ENCODE measurements at regions not wholly inside any gene's neighbourhood (a gene's known extent, or its start where the extent isn't known, plus 50 kb on each side); places are given as distances from the start of the nearest gene placed in this dataset.
"Not testable (repeated sequence)": the region's sequence is repeated elsewhere in the genome, so short reads cannot be mapped to it uniquely, and the experiment has no call there.

DNA sequence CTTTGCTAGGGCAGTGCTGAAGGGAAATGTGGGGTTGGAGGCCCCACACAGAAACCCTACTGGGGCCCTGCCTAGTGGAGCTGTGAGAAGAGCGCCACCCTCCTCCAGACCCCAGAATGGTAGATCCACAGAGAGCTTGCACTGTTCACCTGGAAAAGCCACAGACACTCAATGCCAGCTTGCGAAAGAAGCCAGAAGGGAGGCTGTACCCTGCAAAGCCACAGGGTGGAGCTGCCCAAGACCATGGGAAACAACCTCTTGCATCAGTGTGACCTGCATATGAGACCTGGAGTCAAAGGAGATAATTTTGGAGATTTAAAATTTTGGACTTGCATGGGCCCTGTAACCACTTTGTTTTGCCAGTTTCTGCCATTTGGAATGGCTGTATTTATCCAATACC, 615.4 kb upstream of the MIR17HG start:
- Mint-ChIP-seq H3K27me3 (no peaks in the 10 kb centered on the region), H3K36me3 (ENCODE audit: low read depth) (no peaks in the 10 kb centered on the region), H3K4me1 (no peaks in the 10 kb centered on the region), H3K4me3 (no peak overlapping the region), H3K9me3 (peaks cover 19% of the 10 kb centered on the region), H3K27ac (no peak overlapping the region)
- ATAC-seq (replicated peaks), result no peak

DNA sequence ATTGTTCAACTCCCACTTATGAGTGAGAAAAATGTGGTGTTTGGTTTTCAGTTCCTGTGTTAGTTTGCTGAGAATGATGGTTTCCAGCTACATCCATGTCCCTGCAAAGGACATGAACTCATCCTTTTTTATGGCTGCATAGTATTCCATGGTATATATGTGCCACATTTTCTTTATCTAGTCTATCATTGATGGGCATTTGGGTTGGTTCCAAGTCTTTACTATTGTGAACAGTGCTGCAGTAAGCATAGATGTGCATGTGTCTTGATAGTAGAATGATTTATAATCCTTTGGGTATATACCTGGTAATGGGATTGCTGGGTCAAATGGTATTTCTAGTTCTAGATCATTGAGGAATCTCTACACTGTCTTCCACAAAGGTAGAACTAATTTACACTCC, 613.0 kb upstream of the MIR17HG start:
- H3K9me3 Mint-ChIP-seq, result peaks cover 19% of the 10 kb centered on the region
- not testable (repeated sequence) for H3K27ac Mint-ChIP-seq; H3K27me3 Mint-ChIP-seq; ATAC-seq (replicated peaks); H3K36me3 Mint-ChIP-seq (ENCODE audit: low read depth); H3K4me3 Mint-ChIP-seq; H3K4me1 Mint-ChIP-seq

- Mint-ChIP-seq H3K27ac (no peak overlapping the region), H3K27me3 (no peaks in the 10 kb centered on the region), H3K4me3 (no peak overlapping the region), H3K4me1 (no peaks in the 10 kb centered on the region), H3K36me3 (ENCODE audit: low read depth) (no peaks in the 10 kb centered on the region), H3K9me3 (peaks cover 7% of the 10 kb centered on the region)
- ATAC-seq (replicated peaks), result no peak
Measured at GRCh38 chr13:90738881-90739280, 608.6 kb upstream of the MIR17HG start.

DNA sequence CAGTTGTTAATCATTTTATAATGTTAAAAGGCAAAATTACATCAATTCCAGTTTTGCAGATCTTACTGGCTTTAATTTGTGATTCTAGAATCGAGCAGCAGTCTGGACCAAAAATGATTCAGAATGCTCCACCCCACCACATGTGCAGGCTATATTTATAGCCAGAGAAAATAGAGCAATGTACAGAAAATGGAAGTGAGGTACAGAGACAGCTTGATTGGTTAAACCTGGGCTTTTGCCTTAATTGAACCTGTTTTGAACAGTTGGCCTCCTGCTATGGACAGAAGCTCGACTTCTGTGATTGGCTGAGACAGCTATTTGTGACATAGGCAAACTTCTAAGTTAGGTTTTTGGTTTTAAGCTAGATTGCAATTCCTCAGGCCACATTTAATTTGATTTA, 607.4 kb upstream of the MIR17HG start:
- H3K27me3 Mint-ChIP-seq, result no peaks in the 10 kb centered on the region
- no peak overlapping the region for H3K4me3 Mint-ChIP-seq
- no peaks in the 10 kb centered on the region for H3K4me1 Mint-ChIP-seq

DNA sequence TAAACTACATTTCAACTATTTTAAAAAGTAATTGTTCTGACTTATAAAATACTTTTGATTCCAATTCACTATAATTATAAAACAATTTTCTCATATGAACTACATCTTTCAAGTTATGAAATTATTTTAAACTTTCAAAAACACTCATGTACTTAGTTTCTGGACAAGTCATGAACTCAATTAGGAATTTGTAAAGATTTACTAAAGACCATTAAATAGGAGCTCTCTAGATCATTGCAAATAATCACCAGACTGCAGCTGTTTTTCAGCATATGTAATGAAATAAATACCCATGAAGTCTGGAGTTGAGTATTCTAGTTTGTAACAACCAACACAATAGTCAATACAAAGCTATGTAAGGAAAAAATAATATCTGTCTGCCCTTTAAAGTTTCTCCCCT, 605.1 kb upstream of the MIR17HG start:
- H3K9me3 Mint-ChIP-seq, result peaks cover 17% of the 10 kb centered on the region
- no peaks in the 10 kb centered on the region for H3K36me3 Mint-ChIP-seq (ENCODE audit: low read depth)
- no peak for ATAC-seq (replicated peaks)
- no peak overlapping the region for H3K27ac Mint-ChIP-seq
- no peaks in the 10 kb centered on the region for H3K27me3 Mint-ChIP-seq
- no peaks in the 10 kb centered on the region for H3K4me1 Mint-ChIP-seq
- H3K4me3 Mint-ChIP-seq, result no peak overlapping the region

More for the DNA sequence above, 607.4 kb upstream of the MIR17HG start:
- Mint-ChIP-seq H3K9me3 (peaks cover 12% of the 10 kb centered on the region), H3K36me3 (ENCODE audit: low read depth) (no peaks in the 10 kb centered on the region), H3K27ac (no peak overlapping the region)
- no peak for ATAC-seq (replicated peaks)

DNA sequence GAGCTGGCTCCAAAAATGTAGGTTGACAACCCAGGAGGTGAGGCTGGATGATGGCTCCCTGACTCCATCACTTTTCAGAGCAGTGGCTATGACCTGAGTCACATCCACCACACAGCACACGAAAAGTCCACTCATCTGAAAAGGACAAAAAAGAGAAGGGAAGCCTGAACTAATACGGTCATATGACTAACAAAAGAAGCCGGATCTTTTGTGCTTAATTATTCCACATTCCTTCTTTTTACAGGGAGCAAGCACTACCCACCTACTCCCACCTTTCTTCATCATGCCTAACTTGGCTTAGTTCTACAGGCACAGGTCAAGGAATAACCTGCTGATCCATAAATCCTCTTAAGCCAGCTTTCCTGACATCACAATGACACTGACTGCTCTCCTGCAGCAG, 601.3 kb upstream of the MIR17HG start:
- no peak for ATAC-seq (replicated peaks)
- H3K27me3 Mint-ChIP-seq, result no peaks in the 10 kb centered on the region
- H3K27ac Mint-ChIP-seq, result no peak overlapping the region
- no peaks in the 10 kb centered on the region for H3K36me3 Mint-ChIP-seq (ENCODE audit: low read depth)
- no peaks in the 10 kb centered on the region for H3K4me1 Mint-ChIP-seq
- H3K9me3 Mint-ChIP-seq, result peaks cover 26% of the 10 kb centered on the region
- no peak overlapping the region for H3K4me3 Mint-ChIP-seq

- H3K36me3 Mint-ChIP-seq (ENCODE audit: low read depth), result no peaks in the 10 kb centered on the region
- no peak overlapping the region for H3K4me3 Mint-ChIP-seq
- no peaks in the 10 kb centered on the region for H3K4me1 Mint-ChIP-seq
- peaks cover 17% of the 10 kb centered on the region for H3K9me3 Mint-ChIP-seq
- H3K27ac Mint-ChIP-seq, result no peak overlapping the region
- no peaks in the 10 kb centered on the region for H3K27me3 Mint-ChIP-seq
- no peak for ATAC-seq (replicated peaks)
Measured at GRCh38 chr13:90750021-90750420, 597.5 kb upstream of the MIR17HG start.

DNA sequence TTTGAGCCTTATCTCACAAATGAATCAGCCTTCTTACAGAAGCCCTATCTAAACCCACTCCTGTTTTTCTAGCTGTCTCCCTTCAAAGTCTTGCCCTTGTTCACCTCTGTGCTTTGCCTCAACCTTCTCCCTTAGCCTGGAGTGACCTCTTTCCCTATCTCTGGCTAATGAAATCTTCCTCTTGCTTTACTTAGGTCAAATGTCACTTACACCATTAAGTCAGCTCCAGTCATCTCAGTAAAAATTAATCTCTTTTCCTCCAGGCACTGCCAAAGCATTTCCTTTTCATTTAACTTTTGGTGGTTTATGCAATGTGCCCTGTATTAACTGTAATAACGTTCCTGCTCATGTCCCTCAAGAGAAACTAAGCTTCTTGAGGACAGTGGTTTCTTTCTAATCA, 596.5 kb upstream of the MIR17HG start:
- peaks cover 17% of the 10 kb centered on the region for H3K9me3 Mint-ChIP-seq
- H3K4me1 Mint-ChIP-seq, result no peaks in the 10 kb centered on the region
- no peak overlapping the region for H3K4me3 Mint-ChIP-seq
- ATAC-seq (replicated peaks), result no peak
- no peaks in the 10 kb centered on the region for H3K36me3 Mint-ChIP-seq (ENCODE audit: low read depth)
- H3K27me3 Mint-ChIP-seq, result no peaks in the 10 kb centered on the region
- H3K27ac Mint-ChIP-seq, result no peak overlapping the region

DNA sequence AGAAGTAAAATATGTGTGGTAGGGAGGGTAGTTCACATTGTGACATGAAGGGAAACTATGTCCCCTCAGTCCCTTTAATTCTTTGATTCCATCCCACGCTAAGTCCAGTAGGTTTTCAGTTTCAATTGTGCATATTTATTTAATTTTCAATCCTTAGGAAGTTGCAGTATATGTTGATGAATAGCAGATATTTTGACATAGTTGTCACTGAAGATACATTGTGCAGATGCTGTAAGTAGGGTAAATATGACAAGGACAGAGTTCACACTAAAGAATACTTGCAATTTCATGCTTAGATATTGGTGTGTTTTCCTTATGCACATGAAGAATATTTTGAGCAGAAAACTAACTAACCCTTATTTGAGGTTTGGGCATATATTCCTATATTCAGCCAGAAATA, 595.4 kb upstream of the MIR17HG start:
- Mint-ChIP-seq H3K9me3 (peaks cover 18% of the 10 kb centered on the region), H3K4me1 (no peaks in the 10 kb centered on the region), H3K27ac (no peak overlapping the region), H3K4me3 (no peak overlapping the region), H3K36me3 (ENCODE audit: low read depth) (no peaks in the 10 kb centered on the region), H3K27me3 (no peaks in the 10 kb centered on the region)
- no peak for ATAC-seq (replicated peaks)

GRCh38 chr13:90757127-90757680, 590.3 kb upstream of the MIR17HG start:
- H3K4me3 Mint-ChIP-seq, result no peak overlapping the region
- ATAC-seq (replicated peaks), result no peak
- H3K27me3 Mint-ChIP-seq, result no peaks in the 10 kb centered on the region
- no peak overlapping the region for H3K27ac Mint-ChIP-seq
- H3K9me3 Mint-ChIP-seq, result peaks cover 13% of the 10 kb centered on the region
- no peaks in the 10 kb centered on the region for H3K4me1 Mint-ChIP-seq
- no peaks in the 10 kb centered on the region for H3K36me3 Mint-ChIP-seq (ENCODE audit: low read depth)

- Mint-ChIP-seq H3K27me3 (no peaks in the 10 kb centered on the region), H3K4me3 (no peak overlapping the region), H3K9me3 (peaks cover 17% of the 10 kb centered on the region), H3K36me3 (ENCODE audit: low read depth) (no peaks in the 10 kb centered on the region), H3K27ac (no peak overlapping the region), H3K4me1 (no peaks in the 10 kb centered on the region)
- no peak for ATAC-seq (replicated peaks)
Measured at GRCh38 chr13:90760639-90761038, 586.8 kb upstream of the MIR17HG start.

DNA sequence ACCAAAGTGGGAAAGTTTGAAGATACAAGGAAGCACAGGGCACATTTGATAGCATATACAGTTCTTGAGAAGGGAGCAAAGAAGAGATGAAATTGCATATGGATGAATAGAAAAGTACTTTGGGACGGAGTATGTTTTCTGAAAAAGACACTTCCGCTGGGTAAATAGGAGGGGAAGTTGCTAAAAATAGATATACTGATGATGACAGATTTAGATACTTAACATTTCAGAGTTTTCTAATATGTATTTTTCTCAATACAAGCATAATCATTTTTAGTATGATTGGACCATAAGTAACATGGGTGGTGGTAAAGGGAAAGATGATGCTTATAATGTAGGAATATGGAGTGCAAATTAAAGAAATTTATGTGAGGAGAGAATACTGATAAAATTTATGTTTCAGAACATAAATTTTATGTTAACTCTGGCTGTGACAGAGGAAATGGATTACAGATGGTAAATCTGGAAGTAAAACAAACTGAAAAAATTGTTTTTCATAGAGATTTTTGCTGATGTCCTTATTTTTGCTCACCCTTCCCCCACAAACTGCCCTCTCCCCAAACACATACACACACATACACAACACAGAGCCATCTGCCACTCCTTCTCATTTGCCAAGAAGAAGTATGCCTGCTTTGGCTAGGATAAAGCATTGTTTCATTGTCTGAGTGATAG, 583.9 kb upstream of the MIR17HG start:
- Mint-ChIP-seq H3K4me3 (no peak overlapping the region), H3K36me3 (ENCODE audit: low read depth) (no peaks in the 10 kb centered on the region), H3K4me1 (no peaks in the 10 kb centered on the region), H3K27ac (no peak overlapping the region), H3K27me3 (no peaks in the 10 kb centered on the region), H3K9me3 (peaks cover 10% of the 10 kb centered on the region)
- ATAC-seq (replicated peaks), result no peak

DNA sequence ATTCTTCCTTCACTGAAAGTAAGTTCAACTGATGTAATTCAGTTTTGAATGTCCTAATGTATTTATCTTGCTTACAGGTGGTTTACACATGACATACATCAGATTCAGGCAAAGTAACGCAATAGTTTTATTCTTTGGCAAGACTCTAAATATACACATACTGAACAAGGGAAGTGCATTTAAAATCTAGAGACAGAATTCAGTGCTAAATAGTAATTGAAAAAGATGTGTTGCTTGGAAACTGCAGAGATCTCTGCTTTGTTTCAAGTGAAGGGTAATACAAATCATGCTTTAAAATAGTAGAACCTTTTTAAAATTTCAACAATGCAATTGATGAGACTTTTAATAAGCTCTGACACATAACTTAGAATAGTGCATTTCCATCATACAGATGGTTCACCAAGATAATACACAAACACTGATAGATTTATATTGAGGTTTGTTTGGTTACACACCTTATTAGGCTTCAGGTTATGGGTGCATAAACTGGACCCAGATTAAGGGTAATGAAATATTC, 581.0 kb upstream of the MIR17HG start:
- ATAC-seq (replicated peaks), result no peak
- H3K27ac Mint-ChIP-seq, result no peak overlapping the region
- H3K9me3 Mint-ChIP-seq, result peaks cover 10% of the 10 kb centered on the region

DNA sequence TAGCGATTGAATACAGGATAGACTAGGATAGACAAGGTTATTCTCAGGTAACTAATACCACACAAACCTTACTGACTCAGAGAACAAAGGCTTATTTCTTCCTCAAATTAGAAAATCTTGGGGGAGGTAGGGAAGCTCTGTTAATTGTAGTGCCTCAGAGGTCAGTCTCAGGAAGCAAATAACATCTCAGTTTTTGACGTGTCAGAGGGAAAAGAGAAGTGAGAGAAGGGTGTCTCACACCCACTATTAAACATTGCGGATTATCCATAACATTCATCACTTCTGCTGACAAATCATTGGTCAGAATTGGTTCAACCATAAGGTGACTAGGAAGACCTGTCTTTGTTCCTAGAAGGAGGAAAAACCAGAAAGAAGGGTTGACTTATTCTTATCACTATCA, 579.4 kb upstream of the MIR17HG start:
- H3K9me3 Mint-ChIP-seq, result peaks cover 3% of the 10 kb centered on the region
- H3K36me3 Mint-ChIP-seq (ENCODE audit: low read depth), result no peaks in the 10 kb centered on the region
- H3K4me1 Mint-ChIP-seq, result no peaks in the 10 kb centered on the region
- H3K4me3 Mint-ChIP-seq, result no peak overlapping the region
- no peaks in the 10 kb centered on the region for H3K27me3 Mint-ChIP-seq
- ATAC-seq (replicated peaks), result no peak
- H3K27ac Mint-ChIP-seq, result no peak overlapping the region

More for the DNA sequence above, 581.0 kb upstream of the MIR17HG start:
- no peaks in the 10 kb centered on the region for H3K4me1 Mint-ChIP-seq
- no peaks in the 10 kb centered on the region for H3K36me3 Mint-ChIP-seq (ENCODE audit: low read depth)
- H3K4me3 Mint-ChIP-seq, result no peak overlapping the region
- no peaks in the 10 kb centered on the region for H3K27me3 Mint-ChIP-seq

- no peak for ATAC-seq (replicated peaks)
- H3K4me3 Mint-ChIP-seq, result no peak overlapping the region
- H3K36me3 Mint-ChIP-seq (ENCODE audit: low read depth), result no peaks in the 10 kb centered on the region
Measured at GRCh38 chr13:90769387-90769786, 578.1 kb upstream of the MIR17HG start.

More at GRCh38 chr13:90769387-90769786, 578.1 kb upstream of the MIR17HG start:
- no peaks in the 10 kb centered on the region for H3K27me3 Mint-ChIP-seq
- H3K27ac Mint-ChIP-seq, result no peak overlapping the region
- H3K9me3 Mint-ChIP-seq, result peaks cover 3% of the 10 kb centered on the region
- no peaks in the 10 kb centered on the region for H3K4me1 Mint-ChIP-seq

Measured in activated T-helper 17 cell treated with anti-CD3 and anti-CD28 coated beads, Interleukin-2, amount 50 U/mL, for 72 hours (primary cell).